DMS 273 treated with DMSO at 0.1 percent for 48 hours (cell line): ENCODE measurements at regions not wholly inside any gene's neighbourhood (a gene's known extent, or its start where the extent isn't known, plus 50 kb on each side); places are given as distances from the start of the nearest gene placed in this dataset.
"Not testable (repeated sequence)": the region's sequence is repeated elsewhere in the genome, so short reads cannot be mapped to it uniquely, and the experiment has no call there.

Source experiments
- DNase-seq: peaks from one replicate; lab custom pipeline; 2025; lab: John Stamatoyannopoulos, UW

- not testable (repeated sequence) for DNase-seq
Measured at GRCh38 chr1:121109025-121109424, 75.1 kb downstream of the FAM72B start.

GRCh38 chr1:121116522-121117297, 67.4 kb downstream of the FAM72B start:
- DNase-seq: not testable (repeated sequence)

- DNase-seq: not testable (repeated sequence)
Measured at GRCh38 chr1:121117298-121117611, 66.9 kb downstream of the FAM72B start.

GRCh38 chr1:121117622-121118479, 66.3 kb downstream of the FAM72B start:
- not testable (repeated sequence) for DNase-seq
